M059J (cell line): ENCODE measurements at regions not wholly inside any gene's neighbourhood (a gene's known extent, or its start where the extent isn't known, plus 50 kb on each side); places are given as distances from the start of the nearest gene placed in this dataset.
"Not testable (repeated sequence)": the region's sequence is repeated elsewhere in the genome, so short reads cannot be mapped to it uniquely, and the experiment has no call there.

Experiments used
- DNase-seq: peaks from one replicate; pipeline ENCODE4 v3.0.0-alpha.2; 2012; ENCODE audit warnings: low read depth

- no peak for DNase-seq
Measured at GRCh38 chr4:65265526-65265925, 404.8 kb downstream of the EPHA5 start.

- no peak for DNase-seq
Measured at GRCh38 chr4:65259296-65259695, 411.0 kb downstream of the EPHA5 start.

DNA sequence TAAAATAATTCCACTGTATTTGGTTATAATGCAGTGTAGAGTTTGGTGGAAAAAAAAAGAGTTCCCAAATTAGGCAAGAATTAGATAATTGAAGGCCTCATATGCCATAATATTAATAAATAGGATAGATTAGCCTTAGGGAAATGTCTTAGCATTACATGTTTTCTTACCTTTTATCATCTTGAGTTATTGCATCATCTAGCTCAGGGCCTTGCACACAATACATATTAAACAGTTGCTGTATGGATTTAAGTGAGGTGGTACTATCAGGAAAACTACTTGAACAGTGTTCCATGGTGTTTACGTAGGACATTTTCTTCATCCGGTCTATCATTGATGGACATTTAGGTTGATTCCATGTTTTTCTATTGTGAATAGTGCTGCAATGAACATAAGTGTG lies 419.4 kb downstream of the EPHA5 start:
- DNase-seq: no peak

GRCh38 chr4:65249111-65249510 lies 421.2 kb downstream of the EPHA5 start:
- no peak for DNase-seq

- DNase-seq: no peak
Measured at GRCh38 chr4:65242156-65242846, 428.0 kb downstream of the EPHA5 start.

DNA sequence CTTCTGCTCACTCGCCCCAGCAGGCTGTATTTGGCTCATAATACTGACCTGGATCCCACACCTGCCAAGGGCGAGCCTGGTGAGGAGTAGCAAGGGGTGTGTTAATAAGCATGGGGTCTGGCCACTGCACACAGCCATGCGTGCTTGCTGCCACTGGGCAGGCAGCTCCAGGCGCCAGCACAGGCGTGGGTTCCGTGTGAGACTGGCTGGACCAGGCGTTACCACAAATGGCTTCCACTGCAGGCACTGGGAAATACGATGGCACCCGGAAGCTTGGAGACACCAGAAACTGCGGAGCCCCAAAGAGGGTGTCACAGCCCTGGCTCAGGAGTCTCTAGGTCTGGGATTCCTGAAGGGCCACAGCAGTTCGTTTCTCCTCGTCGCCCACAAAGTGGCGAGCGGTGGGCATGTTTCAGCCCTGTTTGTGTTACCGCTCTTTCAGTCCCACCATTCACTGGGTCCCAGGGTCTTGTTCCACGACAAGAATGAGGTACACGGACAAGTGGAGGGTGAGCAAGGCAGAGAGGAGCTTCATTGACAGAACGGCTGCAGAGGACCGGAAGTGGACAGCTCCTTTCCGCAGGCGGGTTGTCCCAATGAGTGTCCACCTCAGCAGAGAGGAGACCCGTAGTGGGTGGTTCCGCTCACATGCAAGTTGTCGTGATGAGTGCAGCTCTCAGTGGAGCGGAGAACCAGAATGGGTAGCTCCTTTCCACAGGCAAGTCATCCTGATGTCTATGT lies 428.9 kb downstream of the EPHA5 start:
- DNase-seq: no peak

DNA sequence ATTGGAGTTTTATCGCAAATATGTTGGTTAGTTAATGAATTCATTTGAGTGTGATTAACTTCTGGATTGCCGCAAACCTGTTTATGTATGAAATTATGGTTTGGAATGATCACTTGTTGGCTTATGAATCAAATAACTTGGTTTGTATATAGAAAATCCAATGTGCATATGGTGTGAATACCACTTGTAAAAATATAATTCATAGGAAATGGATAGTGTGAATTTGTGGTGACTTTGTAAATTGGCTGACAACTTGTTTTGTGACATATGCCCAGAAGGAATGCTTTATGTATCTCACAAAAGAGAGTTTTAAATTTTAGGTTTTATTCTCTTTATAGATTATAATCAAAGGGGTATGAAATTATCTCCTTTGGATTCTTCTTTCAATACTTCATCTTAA lies 436.2 kb downstream of the EPHA5 start:
- no peak for DNase-seq

GRCh38 chr4:65227628-65228027 lies 442.7 kb downstream of the EPHA5 start:
- no peak for DNase-seq

GRCh38 chr4:65223601-65224000 lies 446.7 kb downstream of the EPHA5 start:
- DNase-seq: no peak

DNA sequence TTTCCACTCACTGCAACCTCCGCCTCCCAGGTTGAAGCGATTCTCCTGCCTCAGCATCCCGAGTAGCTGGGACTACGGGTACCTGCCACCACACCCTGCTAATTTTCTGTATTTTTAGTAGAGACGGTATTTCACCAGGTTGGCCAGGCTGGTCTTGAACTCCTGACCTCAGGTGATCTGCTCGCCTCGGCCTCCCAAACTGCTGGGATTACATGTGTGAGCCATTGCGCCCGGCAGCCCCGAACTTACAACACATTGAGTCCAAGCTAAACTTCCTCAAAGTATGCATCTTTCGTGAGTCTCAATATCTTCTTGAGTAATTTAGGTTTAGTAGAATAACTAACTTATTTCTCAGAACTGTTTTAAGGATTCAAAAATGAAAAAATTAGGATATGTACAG lies 447.2 kb downstream of the EPHA5 start:
- not testable (repeated sequence) for DNase-seq

GRCh38 chr4:65217179-65217578 lies 453.1 kb downstream of the EPHA5 start:
- DNase-seq: no peak

DNA sequence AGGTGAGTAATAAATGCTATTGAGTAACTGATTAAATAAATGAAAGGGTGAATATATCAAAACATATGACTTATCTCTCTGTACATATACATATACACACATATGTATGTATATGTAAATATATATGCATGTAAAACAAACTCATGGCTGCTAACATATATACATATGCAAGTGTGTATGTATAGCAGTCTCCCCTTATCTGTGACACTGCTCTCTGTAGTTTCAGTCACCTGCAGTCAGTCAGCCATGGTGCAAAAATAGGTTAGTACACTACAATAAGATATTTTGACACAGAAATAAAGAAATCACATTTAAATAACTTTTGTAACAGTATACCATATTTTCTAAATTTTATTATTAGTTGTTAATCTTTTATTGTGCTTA lies 467.4 kb downstream of the EPHA5 start:
- DNase-seq: no peak

- DNase-seq: no peak
Measured at GRCh38 chr4:65202165-65202852, 468.0 kb downstream of the EPHA5 start.

- DNase-seq: no peak
Measured at GRCh38 chr4:65195666-65196065, 474.6 kb downstream of the EPHA5 start.

GRCh38 chr4:65195002-65195401 lies 475.3 kb downstream of the EPHA5 start:
- DNase-seq: no peak

DNA sequence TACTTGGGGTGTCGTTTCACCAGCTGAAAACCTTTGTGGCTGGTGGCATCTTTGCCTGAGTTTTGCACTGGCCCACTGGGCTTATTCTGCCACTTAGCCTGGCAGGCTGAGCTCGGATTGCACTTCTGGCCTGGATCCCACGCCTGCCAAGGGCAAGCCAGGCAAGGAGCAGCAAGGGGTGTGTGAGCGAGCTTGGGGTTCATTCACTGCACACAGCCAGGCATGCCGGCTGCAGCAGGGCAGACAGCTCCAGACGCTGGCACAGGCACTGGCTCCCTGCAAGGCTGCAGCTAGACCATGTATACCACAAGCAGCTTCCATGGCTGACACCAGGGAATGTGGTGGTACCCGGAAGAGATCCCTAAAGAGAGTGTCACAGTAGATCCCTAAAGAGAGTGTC lies 476.3 kb downstream of the EPHA5 start:
- DNase-seq: no peak

DNA sequence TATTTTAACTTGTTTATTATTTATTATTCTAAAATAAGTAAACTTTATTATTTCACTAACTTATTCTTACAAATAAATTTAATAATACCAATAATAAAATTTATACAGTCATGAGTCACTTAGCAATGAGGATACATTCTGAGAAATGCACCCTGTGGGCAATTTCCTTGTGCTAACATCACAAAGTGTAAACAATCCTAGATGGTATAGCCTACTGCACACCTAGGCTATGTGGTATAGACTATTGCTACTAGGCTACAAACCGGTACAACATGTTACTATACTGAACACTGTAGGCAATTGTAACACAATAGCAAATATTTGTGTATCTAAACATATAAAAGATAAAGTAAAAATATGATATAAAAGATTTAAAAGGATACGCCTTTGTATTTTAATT lies 479.5 kb downstream of the EPHA5 start:
- DNase-seq: no peak

- DNase-seq: no peak
Measured at GRCh38 chr4:65175585-65175984, 494.7 kb downstream of the EPHA5 start.

- DNase-seq: peak; percentile 5
Measured at GRCh38 chr4:65170768-65171514, 499.3 kb downstream of the EPHA5 start.

DNA sequence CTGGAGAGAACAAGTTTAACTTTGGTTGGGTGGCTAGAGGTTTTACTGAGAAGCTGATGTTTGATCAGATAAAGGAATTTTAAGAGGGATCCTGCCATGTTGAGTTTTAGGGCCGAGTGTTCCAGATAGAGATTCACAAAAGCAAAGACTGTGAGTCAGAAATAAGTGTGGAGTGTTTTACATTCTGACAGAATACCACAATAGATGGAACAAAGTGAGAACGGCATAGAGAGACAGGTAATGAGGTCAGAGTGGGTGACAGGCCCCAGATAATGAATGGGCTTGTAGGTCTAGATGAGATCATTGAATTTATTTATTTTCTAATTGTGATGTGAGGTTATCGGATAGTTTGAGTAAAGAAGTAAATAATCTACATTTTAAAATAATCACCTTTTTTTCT lies 502.6 kb downstream of the EPHA5 start:
- DNase-seq: peak; percentile 14

DNA sequence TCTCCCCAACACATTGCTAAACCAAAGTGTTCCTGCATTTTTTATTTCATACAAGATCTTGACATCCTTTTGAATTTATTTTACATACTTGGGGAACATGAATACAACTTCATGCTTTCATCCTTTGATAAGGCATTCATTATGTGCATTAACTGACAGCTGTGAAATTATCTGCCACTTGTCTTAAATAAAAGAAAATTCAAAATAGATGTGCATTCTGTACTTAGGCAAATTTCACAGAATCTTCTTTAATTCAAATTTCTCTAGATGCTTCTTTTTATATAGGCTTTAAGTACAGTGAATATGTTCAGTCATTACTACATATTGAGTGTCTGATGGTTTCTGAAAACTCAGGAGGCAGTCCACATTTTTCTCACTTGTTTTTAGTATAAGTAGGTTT lies 518.1 kb downstream of the EPHA5 start:
- DNase-seq: no peak

DNA sequence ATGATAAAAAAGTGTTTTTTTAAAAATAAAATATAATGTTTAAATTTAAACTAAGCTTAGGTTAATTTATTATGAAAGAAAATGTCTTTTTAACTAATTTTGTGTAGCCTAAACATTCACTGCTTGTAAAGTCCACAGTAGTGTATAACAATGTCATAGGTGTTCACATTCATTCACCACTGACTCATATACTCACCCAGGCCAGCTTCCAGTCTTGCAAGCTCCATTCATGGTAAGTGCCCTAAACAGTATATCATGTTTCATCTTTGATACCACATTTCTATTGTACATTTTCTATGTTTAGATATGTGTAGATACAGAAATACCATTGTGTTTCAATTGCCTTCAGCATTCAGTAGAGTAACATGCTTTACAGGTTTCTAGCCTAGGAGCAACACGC lies 530.3 kb downstream of the EPHA5 start:
- peak; percentile 29 for DNase-seq
